Stimulated activated CD8-positive, alpha-beta memory T cell treated with anti-CD3 and anti-CD28 coated beads, Interleukin-4, amount 100 ng/mL, for 24 hours (primary cell): ENCODE measurements at regions not wholly inside any gene's neighbourhood (a gene's known extent, or its start where the extent isn't known, plus 50 kb on each side); places are given as distances from the start of the nearest gene placed in this dataset.
"Not testable (repeated sequence)": the region's sequence is repeated elsewhere in the genome, so short reads cannot be mapped to it uniquely, and the experiment has no call there.

Experiments used
- DNase-seq: peaks from one replicate; pipeline ENCODE4 v3.0.0-alpha.2; 2020; ENCODE audit warnings: low read depth

DNA sequence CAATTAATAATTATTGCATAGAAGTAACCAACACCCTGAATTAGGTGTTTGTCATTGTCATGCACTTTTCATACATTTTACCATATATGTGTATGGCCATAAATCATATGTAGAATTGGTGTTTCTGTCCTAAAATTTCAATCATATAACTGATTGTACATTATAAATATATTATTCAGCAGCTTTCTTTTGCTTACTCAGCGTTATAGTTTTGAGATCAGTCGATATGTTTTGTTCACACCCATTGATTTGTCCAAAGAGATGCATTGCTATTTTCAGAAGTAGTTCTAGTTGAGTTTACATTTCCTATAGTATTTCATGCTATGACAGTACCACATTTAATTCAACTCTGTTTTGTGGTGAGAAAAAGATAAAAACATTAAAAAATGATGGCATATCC is 50.5 kb upstream of the PARP4 start:
- no peak for DNase-seq

DNA sequence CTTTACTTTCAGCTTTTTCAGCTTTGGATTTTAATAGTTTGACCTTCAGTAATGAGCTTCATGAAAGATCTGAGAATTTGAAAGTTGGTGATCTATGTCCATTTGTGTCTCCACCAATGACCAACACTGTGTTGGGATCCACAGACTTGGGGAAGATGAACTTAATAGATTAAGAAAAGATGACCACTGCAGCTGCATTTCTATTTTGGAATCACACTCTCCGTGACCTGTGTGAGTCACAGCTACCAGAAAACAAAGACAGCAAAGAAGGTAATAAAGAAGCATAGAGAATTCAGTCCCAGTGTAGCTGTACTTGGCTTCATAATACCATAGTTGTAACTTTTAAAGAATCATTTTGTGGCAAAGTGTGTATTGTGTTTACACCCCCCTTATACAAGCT is 51.4 kb upstream of the PARP4 start:
- not testable (repeated sequence) for DNase-seq

DNA sequence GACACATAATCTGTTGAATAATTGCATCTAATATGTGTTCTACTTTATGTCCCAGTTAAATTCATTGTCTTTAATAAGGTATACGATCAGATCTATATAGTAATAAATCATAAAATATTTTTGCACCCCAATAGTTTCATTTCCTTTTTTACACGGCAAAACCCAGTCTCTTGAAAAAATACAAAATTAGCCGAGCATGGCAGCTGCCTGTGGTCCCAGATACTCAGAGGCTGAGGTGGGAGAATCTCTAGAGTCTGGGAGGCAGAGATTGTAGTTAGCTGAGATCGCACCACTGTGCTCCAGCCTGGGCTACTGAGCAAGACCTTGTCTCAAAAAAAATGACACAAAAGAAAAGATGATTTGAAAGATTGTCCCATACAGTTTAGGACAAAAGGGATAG is 52.3 kb upstream of the PARP4 start:
- DNase-seq = no peak

DNA sequence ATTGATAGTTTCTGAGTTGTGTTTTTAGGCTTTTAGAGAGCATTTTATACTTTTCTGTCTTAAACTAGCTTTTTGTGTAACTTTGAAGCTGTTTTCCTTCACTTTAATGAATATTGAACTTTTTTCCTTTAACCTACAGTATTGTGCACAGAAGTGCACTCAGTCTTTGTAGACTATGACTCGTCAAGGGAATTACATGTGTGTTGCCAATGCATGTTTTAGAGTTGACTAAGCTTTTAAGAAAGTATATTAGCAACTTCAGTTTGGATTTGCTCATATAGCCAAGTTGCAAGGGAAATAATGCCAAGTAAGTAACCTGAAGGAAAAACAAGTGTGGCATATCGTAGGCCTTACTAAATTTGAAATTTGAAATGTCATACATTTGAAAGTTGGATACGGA is 55.0 kb upstream of the PARP4 start:
- not testable (repeated sequence) for DNase-seq

DNA sequence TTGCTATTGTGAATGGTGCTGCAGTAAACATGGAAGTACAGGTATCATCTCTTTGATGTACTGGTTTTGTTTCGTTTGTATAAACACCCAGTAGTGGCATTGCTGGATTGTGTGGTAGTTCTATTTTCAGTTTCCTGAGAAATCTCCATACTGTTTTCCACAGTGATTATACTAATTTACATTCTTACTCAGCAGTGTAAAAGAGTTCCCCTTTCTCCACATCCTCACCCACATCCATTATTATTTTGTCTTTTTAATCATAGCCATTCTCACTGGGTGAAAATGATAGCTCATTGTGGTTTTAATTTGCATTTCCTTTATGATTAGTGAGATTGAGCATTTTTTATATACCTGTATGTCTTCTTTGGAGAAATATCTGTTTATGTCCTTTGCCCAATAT is 62.3 kb upstream of the PARP4 start:
- no peak for DNase-seq

DNA sequence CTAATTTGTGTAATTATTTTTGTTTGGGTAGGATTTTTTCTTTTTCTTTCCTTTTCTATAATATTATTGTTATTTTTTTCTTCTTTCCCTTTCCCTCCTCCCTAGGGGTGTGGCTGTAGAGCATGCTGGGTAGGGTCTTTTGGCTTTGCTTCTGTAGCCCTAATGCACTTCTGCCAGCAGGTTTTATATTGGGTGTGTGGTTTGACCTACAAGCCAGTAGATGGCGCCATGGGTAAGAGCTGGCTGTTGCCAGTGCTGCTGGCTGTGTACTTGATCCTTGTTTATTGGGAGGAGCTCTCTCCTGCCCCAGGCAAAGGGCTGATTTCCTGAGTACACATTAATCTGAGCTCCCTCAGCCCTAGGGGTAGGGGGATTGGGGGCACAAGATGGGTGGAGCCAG is 67.7 kb upstream of the PARP4 start:
- not testable (repeated sequence) for DNase-seq

DNA sequence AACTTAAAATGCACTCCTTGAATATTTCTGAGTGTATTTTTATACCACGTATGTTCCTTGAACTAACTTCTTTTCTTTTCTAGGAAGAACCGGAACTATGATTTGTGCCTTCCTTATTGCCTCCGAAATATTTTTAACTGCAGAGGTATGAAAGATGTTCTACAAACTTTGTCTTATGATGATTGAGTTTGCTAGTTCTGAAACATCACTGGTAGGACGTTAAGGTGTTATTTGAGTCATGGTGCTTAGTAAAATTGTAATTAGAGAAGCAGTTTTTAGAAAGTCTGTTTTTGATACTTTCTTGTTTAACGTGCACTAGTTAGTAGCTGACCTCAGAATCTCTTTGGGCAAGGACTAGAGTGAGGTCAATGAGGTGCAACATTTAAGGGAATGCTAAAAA is 69.0 kb upstream of the PARP4 start:
- not testable (repeated sequence) for DNase-seq

DNA sequence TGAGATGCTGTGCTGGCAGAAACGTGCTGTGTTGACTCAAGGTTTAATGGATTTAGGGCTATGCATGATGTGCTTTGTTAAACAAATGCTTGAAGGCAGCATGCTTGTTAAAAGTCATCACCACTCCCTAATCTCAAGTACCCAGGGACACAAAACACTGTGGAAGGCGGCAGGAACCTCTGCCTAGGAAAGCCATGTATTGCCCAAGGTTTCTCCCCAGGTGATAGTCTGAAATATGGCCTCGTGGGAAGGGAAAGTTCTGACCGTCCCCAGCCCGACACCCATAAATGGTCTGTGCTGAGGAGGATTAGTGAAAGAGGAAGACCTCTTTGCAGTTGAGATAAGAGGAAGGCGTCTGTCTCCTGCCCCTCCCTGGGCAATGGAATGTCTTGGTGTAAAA is 79.1 kb upstream of the PARP4 start:
- DNase-seq = not testable (repeated sequence)

DNA sequence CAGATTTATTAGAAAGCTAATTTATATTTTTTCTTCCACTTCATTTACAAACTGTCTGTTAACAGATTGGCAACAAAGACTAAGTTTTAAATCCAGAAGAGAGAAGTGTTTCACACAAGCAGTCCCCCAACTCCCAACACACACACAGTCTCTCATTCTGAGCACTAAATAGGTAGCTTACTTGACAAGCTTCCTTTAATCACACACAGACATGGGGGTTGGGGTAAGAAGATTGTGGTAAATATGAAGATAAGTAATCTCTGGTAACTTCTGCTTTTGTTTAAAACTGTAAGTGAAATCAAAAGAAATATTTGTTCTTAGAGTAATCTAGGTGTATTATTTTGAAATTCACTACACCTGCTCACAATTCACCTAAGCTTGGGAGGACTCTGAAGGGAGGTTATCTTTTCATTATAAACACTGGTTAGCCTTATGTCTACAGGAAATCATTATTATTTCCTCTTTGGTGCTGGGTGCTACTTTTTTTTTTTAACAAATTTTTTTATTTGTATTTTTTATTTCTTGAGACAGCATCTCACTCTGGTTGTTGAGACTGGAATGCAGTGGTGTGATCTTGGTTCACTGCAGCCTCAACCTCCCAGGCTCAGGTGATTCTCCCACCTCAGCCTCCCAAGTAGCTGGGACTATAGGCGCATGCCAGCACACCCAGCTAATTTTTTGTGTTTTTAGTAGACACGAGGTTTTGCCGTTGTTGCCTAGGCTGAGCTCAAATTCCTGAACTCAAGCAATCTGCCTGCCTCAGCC is 82.1 kb upstream of the ATP12A start:
- DNase-seq = not testable (repeated sequence)

DNA sequence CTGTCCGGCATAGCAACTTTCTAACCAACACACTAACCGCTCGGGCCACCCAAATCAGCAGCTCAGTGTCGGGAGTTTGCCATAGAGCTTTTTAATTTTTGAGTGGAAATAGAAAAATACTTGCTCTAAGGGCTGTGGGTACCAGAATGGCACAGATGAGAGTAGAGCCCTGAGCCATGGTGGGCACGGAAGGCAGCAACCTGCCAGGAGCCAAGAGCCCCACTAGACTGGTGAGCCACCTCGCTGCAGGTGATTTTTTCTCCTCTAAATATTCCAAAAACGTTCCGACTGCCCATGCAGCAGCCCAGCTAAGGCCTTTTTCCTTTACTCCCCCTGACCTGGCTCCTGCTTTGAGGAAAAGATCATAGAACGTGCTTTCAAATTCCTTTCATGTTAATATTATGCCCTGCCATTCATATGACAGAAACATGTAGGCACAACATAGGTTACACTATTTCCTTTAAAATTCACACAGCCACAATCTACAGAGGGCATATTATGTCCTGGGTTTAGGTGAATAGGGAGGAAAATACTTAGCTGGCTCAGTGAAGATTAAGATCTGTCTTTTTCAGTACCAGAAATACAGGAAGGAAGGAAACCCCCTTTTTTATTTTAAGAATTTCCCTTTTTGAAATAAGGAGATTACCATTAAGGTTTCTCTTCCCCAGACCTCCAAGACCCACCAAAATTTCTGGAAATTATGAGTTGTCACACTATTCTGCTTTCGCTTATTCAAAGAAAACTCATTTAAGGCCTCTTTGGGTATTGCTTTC is 81.0 kb upstream of the ATP12A start:
- DNase-seq = not testable (repeated sequence)

DNA sequence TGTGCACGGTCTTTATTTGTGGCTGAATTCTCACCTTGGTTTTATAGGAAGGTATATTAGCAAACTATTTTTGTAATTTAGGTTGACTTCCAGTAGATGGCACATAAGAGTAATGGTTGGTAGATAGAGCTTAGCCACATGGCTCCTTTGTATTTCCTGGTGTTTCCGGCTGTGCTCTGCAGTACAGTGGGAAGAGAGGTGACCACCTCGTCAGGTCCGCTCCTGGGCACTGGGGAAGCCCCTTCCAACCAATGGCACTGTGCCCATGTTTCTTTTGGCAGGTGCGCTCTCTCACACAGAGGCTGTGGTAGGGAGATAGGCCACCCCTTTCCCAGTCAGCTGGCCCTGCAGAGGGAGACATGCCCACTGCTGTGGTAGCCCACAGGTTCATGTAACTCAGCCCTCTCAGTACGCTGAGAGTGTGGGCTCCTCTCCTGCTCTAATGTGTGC is 74.3 kb upstream of the ATP12A start:
- DNase-seq = no peak

DNA sequence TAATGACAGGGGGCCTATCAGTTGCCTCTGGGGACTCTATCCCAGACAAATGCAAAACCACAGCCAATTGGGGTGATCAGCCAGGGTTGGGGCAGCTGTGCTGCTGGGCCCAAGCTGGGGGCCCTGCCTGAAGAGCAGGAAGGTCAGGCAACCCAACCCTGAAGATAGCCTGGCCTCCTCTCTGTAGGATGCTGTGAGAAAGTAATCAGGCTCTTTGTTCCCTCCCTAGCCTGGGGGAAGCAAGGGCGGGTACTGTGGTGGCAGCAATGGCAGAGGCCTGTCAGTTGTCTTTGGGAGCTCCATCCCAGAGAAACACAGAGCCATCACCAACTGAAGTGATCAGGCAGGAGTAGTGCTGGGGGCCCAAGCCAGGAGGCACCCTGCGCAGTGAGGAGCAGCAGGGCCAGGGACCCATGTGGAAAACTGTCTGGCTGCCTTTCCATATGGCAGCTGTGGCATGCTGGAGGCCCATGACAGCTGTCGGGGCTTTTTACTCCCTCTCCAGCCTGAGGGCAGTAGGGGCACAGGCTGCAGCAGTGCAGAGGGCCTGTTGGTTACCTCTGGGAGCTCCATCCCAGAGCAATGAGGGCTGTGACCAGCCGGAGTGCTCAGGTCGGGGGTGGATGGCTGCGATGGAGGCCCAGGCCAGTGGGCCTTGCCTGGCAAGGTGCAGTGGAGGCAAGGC is 73.6 kb upstream of the ATP12A start:
- DNase-seq = no peak

DNA sequence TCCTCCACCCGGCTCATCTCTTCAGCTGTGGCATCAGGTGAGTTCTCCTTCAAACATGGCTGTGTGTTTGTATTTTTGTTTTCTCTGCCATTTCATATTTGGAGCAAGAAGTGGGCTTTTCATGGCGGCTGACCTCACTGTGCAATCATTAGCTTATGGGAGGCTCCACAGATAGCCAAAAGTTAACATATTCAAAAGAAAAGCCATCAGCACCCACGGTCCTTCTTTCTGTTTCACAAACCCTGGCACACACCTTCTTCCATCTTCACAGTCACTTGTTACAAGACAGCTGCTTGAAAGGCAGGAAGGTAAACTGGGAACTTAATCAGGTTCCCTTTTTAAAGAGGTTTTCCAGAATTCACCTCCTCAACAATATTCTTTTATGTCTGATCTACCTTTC is 69.3 kb upstream of the ATP12A start:
- no peak for DNase-seq

DNA sequence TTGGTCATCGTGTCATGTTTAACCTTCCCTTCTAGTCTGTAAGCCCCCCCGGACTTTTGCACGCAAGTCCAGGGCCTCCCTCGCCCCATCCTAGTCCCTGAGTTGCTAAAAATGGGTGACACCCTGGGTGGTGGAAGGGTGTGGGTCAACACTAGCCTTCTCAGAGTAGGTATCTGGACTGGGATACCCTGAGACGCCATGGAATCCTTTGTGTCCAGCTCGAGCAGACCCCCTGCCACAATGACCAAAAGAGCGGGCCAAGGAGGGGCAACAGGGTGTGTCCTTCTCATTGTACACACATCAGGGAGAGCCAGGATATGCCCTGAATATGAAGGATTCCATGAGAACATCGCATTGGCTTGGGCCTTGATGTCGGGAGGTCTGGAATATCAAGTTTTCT is 67.5 kb upstream of the ATP12A start:
- DNase-seq = no peak

DNA sequence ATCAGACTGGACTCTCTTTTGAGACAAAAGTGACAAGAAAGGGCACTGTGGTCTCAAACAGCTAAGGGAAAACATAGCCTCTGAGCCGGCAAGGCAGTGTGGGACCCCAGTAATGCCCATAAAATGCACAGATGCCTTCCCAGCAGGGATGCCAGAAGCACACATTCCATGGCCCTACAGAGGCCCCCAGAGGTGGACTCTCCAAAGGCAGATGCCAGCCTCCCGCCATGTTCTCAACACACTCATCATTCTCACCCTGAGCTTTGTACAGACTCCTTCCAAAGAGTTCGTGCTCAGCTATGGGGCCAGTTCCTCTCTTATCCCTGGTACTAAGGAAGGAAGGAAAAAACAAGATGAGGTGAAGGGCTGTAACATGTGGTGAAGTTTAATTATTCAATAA is 67.1 kb upstream of the ATP12A start:
- no peak for DNase-seq

DNA sequence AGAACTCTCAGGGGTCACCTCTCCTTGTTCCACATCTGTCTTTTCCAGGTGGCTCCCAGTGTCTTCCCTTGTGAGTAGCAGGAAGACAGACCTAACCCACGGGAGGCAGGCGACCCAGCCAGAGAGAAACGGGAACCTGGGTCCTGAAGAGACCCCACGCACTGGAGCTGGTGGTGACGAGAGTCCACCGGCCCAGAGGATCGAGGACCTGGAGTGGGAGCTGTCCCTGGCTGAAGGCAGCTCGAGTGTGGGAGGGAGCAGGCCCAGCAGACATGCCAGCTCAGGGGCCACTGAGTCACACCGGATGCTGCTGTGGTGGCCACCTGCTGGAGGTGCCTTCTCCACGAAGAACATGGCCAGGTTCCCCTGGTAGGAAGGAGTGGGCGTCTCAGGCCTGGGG is 66.5 kb upstream of the ATP12A start:
- no peak for DNase-seq

DNA sequence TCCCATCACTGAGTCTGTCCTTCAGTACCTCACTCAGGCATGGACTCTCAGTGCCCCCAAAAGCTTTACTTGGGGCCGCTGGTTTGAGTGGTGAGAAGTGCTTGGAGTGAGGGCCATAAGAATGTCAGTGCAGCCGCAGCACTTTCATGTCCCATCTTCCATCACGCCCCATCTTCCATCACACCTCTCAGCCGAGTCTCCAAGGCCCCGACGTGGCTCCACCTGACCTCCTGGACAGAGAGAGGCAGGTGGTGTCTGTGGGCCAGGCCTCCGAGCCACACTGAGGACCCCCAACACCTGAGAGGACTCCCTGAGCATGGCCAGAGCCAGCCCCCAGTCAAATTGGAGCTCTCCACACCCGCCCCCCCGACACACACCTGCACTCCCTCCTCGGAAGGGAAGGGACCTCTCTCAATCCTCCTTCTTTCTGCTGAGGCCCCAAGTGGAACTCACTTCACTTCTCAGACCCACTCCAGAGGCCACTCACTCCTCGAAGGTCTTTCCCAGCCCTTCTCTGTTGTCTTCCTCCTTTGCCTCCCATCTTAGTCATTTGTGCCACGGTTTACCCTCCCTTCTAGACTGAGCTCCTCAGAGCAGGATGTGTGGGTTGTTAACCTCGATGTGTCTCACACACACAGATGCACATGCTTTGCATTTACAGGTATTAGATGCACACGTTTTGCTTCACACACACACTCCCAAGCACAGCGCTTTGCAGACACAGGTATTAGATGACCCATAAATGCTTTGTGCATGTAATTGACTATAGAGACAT is 65.7 kb upstream of the ATP12A start:
- no peak for DNase-seq

DNA sequence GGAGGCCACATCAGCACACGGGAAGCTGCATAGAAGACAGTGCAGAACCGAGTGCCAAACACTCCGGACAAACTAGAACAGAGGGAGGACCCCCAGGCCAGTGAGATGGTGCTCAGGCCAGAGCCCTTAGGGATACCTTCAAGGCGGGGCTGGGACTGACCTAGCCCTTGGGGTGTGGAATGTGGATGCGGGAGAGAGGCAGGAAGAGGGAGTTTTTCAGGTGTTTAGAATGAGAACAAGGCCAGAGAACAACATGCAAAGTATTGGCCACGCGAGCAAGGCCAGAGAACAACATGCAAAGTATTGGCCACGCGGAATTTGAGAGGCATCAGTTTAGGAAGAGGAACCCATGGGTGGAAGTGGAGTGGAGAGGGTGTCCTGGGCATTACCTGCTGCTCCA is 65.1 kb upstream of the ATP12A start:
- DNase-seq = no peak

DNA sequence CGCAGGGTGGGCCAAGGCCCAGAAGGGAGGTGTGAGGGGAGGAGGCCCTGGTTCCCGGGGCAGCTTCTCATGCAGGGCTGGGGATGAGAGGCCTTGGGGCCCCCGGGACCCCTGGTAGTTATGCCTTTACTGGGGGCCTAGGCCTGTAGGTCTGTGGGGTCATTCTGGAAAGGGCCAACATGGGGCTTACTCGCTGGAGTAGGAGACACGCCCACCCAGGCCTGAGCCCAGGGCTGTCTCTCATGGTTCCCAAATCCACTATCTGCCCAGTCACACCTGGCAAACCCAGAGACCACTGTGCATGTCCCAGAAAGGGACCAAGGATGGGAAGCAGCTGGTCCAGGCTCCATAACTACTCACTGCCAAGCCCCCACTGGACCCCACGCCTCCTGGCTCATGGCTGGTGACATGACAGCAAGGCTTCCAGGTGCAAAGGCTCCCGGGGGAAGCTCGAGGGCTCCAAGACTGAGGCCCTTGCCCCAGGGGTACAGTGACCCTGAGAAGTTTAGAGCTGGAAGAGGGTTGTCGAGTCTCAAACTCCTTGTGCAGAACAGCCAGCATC is 64.2 kb upstream of the ATP12A start:
- no peak for DNase-seq

DNA sequence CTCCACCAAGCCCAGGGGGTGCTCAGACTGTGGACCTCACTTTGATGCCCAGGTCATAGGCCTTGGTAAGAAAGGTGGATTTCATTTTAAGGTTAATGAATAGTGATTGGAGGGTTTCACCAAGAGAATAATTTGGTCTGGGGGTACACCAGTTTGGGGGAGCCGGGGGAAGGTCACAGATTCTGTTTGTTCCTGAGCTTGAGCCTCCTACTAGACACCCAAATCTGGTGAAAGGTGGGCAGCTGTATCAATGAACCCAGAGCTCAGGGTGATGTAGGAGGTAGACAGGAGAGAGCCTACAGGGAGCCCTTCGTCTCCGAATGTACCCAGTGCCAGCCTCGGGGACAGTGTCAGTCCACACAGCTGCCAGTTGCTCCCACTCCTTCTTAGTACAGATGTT is 63.7 kb upstream of the ATP12A start:
- no peak for DNase-seq

DNA sequence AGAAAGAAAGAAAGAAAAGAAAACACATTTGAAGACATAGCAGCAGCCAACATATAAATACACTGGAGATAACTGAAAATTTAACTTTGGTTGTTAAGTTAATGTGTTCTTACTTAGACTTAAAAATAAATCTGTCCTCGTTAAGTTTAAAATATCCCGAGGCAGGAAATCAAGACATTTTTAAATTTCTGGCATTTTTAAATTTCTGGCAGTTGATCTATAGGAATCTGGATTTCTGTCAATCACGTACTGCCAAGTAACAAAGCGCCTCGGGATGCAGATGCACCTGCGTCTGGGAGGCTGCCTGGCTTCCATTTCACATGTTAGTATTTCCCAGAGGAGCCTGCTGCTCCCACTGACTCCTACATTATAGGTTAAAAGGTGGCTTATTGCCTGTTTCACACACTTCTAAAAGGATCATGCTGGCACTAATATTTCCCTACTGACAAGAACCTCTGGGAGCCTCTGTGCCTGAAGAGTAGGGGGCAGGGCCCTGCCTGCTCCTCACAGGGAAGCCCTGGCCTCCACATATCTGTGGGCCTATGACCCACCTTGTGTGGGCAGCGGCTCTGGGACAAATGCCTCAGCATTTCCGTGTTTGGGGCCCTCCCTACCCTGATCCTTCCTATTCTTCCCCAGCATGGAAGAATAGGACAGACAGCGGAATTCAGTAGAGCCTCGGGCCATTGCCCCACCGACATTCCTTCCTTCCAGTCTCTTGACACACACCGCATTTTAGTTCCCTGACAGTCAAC is 62.8 kb upstream of the ATP12A start:
- DNase-seq = no peak
